ENCODE measurements at regions not wholly inside any gene's neighbourhood (a gene's known extent, or its start where the extent isn't known, plus 50 kb on each side); places are given as distances from the start of the nearest gene placed in this dataset.

DNA sequence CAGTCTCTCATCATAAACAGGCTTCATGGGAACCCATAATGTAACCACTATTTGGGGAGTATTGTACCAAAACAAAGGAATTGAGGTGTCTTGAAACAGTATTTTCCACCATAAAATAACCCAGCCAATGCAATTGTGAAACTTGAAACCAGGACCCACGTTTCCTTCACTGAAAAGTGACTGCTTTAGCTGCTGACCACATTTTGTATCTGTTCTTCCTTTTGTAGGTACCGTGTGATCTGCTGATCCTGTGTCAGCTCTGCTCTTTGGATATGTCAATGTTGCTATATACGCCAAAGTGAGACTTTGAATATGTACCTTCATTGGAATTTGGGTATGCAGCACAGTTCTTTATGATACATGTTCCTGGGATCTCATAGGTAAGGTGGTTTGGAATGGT is 95.1 kb upstream of the CNTN1 start:
- TF ChIP-seq POLR2A (IDR thresholded peaks at IDR 0.05; ENCODE audit: low read length) (no peak), GATA1 (IDR thresholded peaks at IDR 0.05; ENCODE audit: low read depth, low read length) (no peak)
